GM13977 (cell line): ENCODE measurements at regions not wholly inside any gene's neighbourhood (a gene's known extent, or its start where the extent isn't known, plus 50 kb on each side); places are given as distances from the start of the nearest gene placed in this dataset.

Experiments
- DNase-seq: peaks from one replicate; pipeline ENCODE4 v3.0.0; 2012; ENCODE audit warnings: low spot score
- CTCF ChIP-seq: IDR thresholded peaks from 2 replicates; pipeline ENCODE4 v1.5.1; 2012; ENCODE audit warnings: mild to moderate bottlenecking, control low read depth; ENCODE audit not compliant: insufficient read depth; ENCODE audit errors: extremely low read depth, missing control alignments
- in situ Hi-C: fragments of 300-500 bp; cut with MboI; formaldehyde crosslinking; loops from one replicate; pipeline ENCODE4 v1.12.0; 2022; ENCODE audit warnings: low sequenced_read_pairs, low pct_unique_long_range_greater_than_20kb, mixed read lengths, inconsistent platforms; ENCODE audit not compliant: unreplicated experiment

DNA sequence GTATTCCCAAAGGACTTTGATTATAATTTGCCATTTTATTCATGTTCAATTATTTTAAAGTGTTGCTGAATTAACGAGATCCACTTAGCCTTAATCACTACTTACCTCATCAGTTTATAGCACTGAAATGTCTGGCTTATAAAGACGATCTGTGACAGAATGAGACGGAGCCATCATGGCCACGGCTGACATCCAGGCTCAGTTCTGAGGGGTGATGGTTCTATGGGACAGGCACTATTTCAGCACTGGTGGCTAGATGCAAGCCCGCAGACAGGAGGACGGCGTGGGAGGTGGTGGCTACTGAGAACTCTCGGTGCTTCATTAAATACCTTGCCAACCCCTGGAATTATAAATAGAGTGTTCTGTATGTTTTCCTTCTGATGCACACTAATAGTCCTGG is 1084.2 kb upstream of the TENM3 start:
- no peak for TF ChIP-seq CTCF
- in situ Hi-C loops, result no loop called here
- DNase-seq, result no peak

DNA sequence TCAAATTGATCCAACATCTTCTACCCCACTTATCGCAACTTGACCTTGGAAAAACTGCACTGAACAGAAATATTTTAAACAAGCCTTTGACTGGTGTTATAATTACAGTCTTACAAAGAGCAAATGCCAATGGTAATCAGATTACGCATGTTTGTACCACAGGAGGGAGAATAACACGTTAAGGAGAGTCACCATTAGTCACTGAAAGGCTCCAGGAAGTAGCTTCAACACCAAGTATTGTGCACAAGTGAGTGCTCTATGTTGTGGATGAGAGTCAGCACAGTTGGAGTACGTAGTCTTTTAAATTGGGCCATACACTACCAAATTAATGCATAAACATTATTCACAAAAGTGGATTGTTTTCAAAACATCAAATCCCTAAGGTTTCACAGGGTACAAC is 1081.5 kb upstream of the TENM3 start:
- in situ Hi-C loops, result no loop called here
- no peak for TF ChIP-seq CTCF
- DNase-seq, result no peak

- no peak for TF ChIP-seq CTCF
- in situ Hi-C loops, result no loop called here
- DNase-seq, result no peak
Observed at GRCh38 chr4:181162266-181162665, 1080.9 kb upstream of the TENM3 start.

GRCh38 chr4:181162676-181163075 is 1080.5 kb upstream of the TENM3 start:
- no peak for DNase-seq
- TF ChIP-seq CTCF, result no peak
- in situ Hi-C loops, result no loop called here

DNA sequence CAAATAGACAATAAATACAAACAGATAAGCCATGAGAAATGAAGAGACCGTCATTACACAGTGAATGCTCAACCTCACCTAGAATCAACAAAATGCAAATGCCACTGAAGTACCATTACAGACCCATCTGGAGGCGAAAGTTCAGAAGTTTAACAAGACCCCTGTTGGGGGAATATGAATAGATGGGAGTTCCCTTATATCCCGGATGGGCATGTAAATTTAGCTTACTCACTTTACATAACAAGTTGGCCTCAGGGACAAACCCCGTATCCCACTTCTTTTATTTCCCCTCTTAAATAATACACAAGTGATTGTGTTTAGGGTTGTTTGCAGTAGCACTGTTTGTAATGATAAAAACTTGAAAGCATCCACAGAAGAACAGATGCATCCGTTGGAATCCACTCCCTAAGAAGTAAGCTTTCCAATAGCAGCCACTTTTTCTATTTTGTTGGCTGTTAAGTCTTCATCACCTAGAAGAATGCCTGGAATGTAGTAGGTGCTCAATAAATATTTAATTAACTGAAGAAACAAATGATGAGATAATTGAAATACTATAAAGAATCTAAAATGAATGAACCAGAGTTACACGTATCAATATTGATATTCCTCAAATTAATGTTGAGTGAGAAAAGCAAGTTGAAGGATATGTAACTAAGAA is 1076.3 kb upstream of the TENM3 start:
- no peak for DNase-seq
- in situ Hi-C loops, result no loop called here
- TF ChIP-seq CTCF, result no peak

DNA sequence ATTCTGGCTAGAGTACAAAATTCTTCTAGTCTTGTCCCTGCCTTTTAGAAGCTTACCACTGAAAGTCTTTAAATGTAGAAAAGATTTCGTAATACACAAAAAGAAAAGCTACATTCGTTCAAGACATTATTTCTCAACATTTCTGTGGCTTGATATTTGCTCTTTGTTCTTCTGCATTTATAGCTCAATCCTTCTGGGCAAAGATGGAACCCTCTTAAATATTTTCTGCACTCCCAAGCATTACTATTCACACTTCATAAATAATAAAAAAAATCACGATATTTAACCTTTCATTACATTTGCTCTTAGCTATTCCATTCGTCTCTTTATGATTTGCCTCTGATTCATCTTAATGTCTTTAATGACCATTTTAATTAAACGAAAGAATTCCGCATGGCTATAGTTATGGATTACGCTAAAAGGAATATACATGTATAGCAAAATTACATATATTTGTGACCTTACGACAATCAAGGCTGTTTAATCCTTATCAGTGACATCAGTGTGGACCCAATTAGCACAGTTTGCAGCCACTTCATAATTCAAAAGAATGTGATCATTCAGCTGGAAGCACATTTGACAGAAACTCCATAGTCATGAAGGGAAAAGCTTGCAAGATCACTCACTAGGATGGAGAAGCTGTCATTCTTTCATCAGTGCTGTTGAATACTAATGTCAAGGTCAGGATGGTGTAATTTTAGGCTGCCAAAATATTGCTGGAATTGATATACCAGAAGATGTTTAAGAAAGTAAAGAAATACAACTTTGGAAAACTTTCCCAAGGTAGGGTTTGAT is 1075.0 kb upstream of the TENM3 start:
- in situ Hi-C loops, result no loop called here
- no peak for DNase-seq
- no peak for TF ChIP-seq CTCF
